GM23248 (cell line): ENCODE measurements at regions not wholly inside any gene's neighbourhood (a gene's known extent, or its start where the extent isn't known, plus 50 kb on each side); places are given as distances from the start of the nearest gene placed in this dataset.

Experiments used
- DNase-seq: peaks from one replicate; pipeline ENCODE4 v3.0.0-alpha.2; 2015
- H2AFZ ChIP-seq: fragments of 200-600 bp; sonication (generic); 2 replicates; pipeline ENCODE4 v1.6.1; 2016; ENCODE audit warnings: antibody characterized with exemption
- H3F3A ChIP-seq: fragments of 200-600 bp; sonication (generic); 2 replicates; pipeline ENCODE4 v1.6.1; 2016; ENCODE audit warnings: mild to moderate bottlenecking, antibody characterized with exemption, mixed run types; ENCODE audit not compliant: insufficient read depth
- H3K27ac ChIP-seq: fragments of 200-600 bp; sonication (generic); 2 replicates; pipeline ENCODE4 v1.5.1; 2016; ENCODE audit warnings: mild to moderate bottlenecking
- H3K27me3 ChIP-seq: fragments of 200-600 bp; sonication (generic); replicated peaks from 2 replicates; pipeline ENCODE4 v1.6.1; 2016; ENCODE audit warnings: mild to moderate bottlenecking; ENCODE audit not compliant: insufficient read depth
- H3K36me3 ChIP-seq: fragments of 200-600 bp; sonication (generic); 2 replicates; pipeline ENCODE4 v1.6.1; 2016; ENCODE audit warnings: low read depth, mild to moderate bottlenecking
- H3K4me1 ChIP-seq: fragments of 200-600 bp; sonication (generic); 2 replicates; pipeline ENCODE4 v1.6.1; 2016; ENCODE audit warnings: mild to moderate bottlenecking; ENCODE audit not compliant: insufficient read depth
- H3K4me2 ChIP-seq: fragments of 200-600 bp; sonication (generic); one replicate; pipeline ENCODE4 v1.6.1; 2016; ENCODE audit warnings: mild to moderate bottlenecking; ENCODE audit not compliant: unreplicated experiment
- H3K4me3 ChIP-seq: fragments of 200-600 bp; sonication (generic); 2 replicates; pipeline ENCODE4 v1.5.1; 2016; ENCODE audit warnings: mild to moderate bottlenecking
- H3K79me2 ChIP-seq: fragments of 200-600 bp; sonication (generic); 2 replicates; pipeline ENCODE4 v1.6.1; 2016; ENCODE audit warnings: mild to moderate bottlenecking; ENCODE audit not compliant: insufficient read depth
- H3K9ac ChIP-seq: fragments of 200-600 bp; sonication (generic); 2 replicates; pipeline ENCODE4 v1.6.1; 2016; ENCODE audit warnings: mild to moderate bottlenecking
- H3K9me2 ChIP-seq: fragments of 200-600 bp; sonication (generic); 2 replicates; pipeline ENCODE4 v1.6.1; 2016; ENCODE audit warnings: mixed run types, mild to moderate bottlenecking, moderate library complexity; ENCODE audit not compliant: insufficient read depth
- H3K9me3 ChIP-seq: fragments of 200-600 bp; sonication (generic); one replicate; pipeline ENCODE4 v1.6.1; 2017; ENCODE audit warnings: low read depth
- H4K20me1 ChIP-seq: fragments of 200-600 bp; sonication (generic); 2 replicates; pipeline ENCODE4 v1.6.0; 2016; ENCODE audit not compliant: insufficient read depth
- EZH2 ChIP-seq: fragments of 200-600 bp; sonication (generic); IDR thresholded peaks from 2 replicates; pipeline ENCODE4 v1.6.1; 2018; ENCODE audit warnings: antibody characterized with exemption, mild to moderate bottlenecking; ENCODE audit not compliant: insufficient read depth, poor library complexity, severe bottlenecking
- EZH2phosphoT487 ChIP-seq: fragments of 200-600 bp; sonication (generic); IDR thresholded peaks from 2 replicates; pipeline ENCODE4 v1.6.1; 2018; ENCODE audit warnings: antibody characterized with exemption, moderate library complexity, mild to moderate bottlenecking, low read depth; ENCODE audit not compliant: insufficient read depth
- WGBS, 2 experiments: methylation state at CpG; one replicate each; pipeline ENCODE4 v1.1.6; 2015 to 2017; ENCODE audit warnings: low lambda C conversion rate in 2 of 2, low coverage in 1 of 2; ENCODE audit errors: missing lambda C conversion rate in 2 of 2; 5-methylcytosine and 5-hydroxymethylcytosine counted together
- in situ Hi-C: fragments of 300-500 bp; cut with MboI; formaldehyde crosslinking; loops from 2 replicates; pipeline ENCODE4 v1.15.0; 2020

- H3K27me3 ChIP-seq = 0 out of 2 replicates have a peak, but pooled peaks cover 10% of the 10 kb centered on the region
- TF ChIP-seq EZH2phosphoT487 (no peak), EZH2 (no peak)
Observed at GRCh38 chr2:239789711-239790110, 235.4 kb downstream of the NDUFA10 start.

GRCh38 chr2:239788576-239789098, 236.5 kb downstream of the NDUFA10 start:
- no peak overlapping the region for H3K9ac ChIP-seq
- no peak overlapping the region for H3K4me3 ChIP-seq
- H3K36me3 ChIP-seq = no peaks in the 10 kb centered on the region
- no peak for TF ChIP-seq EZH2
- no peak for TF ChIP-seq EZH2phosphoT487
- H3K4me1 ChIP-seq = no peaks in the 10 kb centered on the region
- in situ Hi-C loops = no loop called here
- 53 to 60% methylated on average over 6 of the region's 6 CpGs for WGBS, 2 experiments
- no peak overlapping the region for H3K27ac ChIP-seq
- H4K20me1 ChIP-seq = no peaks in the 10 kb centered on the region
- no peaks in the 10 kb centered on the region for H3K9me3 ChIP-seq
- H3K27me3 ChIP-seq = 0 out of 2 replicates have a peak, but pooled peaks cover 10% of the 10 kb centered on the region
- no peak overlapping the region for H3K4me2 ChIP-seq
- no peak for DNase-seq
- no peaks in the 10 kb centered on the region for H3K79me2 ChIP-seq
- H2AFZ ChIP-seq = no peak overlapping the region
- no peaks in the 10 kb centered on the region for H3F3A ChIP-seq
- no peaks in the 10 kb centered on the region for H3K9me2 ChIP-seq

More at GRCh38 chr2:239789711-239790110, 235.4 kb downstream of the NDUFA10 start:
- no peaks in the 10 kb centered on the region for H3K9me2 ChIP-seq
- no peak overlapping the region for H3K4me3 ChIP-seq
- in situ Hi-C loops = no loop called here
- no peaks in the 10 kb centered on the region for H3F3A ChIP-seq
- no peaks in the 10 kb centered on the region for H3K36me3 ChIP-seq
- DNase-seq = no peak
- no peaks in the 10 kb centered on the region for H3K79me2 ChIP-seq
- no peak overlapping the region for H3K27ac ChIP-seq
- no peak overlapping the region for H2AFZ ChIP-seq
- WGBS, 2 experiments = 48 to 49% methylated on average over 8 of the region's 8 CpGs
- H3K4me1 ChIP-seq = no peaks in the 10 kb centered on the region
- H3K9me3 ChIP-seq = no peaks in the 10 kb centered on the region
- H3K4me2 ChIP-seq = no peak overlapping the region
- no peak overlapping the region for H3K9ac ChIP-seq
- H4K20me1 ChIP-seq = no peaks in the 10 kb centered on the region

- Histone ChIP-seq H2AFZ (no peak overlapping the region), H3K9me3 (no peaks in the 10 kb centered on the region), H3K79me2 (no peaks in the 10 kb centered on the region), H3K9me2 (no peaks in the 10 kb centered on the region), H3K9ac (no peak overlapping the region), H3K4me2 (no peak overlapping the region), H3K4me3 (no peak overlapping the region), H3K27me3 (0 out of 2 replicates have a peak, but pooled peaks cover 10% of the 10 kb centered on the region), H4K20me1 (no peaks in the 10 kb centered on the region), H3K27ac (no peak overlapping the region), H3K4me1 (no peaks in the 10 kb centered on the region), H3F3A (no peaks in the 10 kb centered on the region), H3K36me3 (no peaks in the 10 kb centered on the region)
- in situ Hi-C loops = no loop called here
- no peak for DNase-seq
- 33 to 35% methylated on average over 6 of the region's 6 CpGs for WGBS, 2 experiments
- no peak for TF ChIP-seq EZH2
- no peak for TF ChIP-seq EZH2phosphoT487
Observed at GRCh38 chr2:239787538-239788050, 237.5 kb downstream of the NDUFA10 start.

- in situ Hi-C loops = no loop called here
- Histone ChIP-seq H3K27me3 (0 out of 2 replicates have a peak, but pooled peaks cover 15% of the 10 kb centered on the region), H3K9ac (no peak overlapping the region), H3K4me2 (no peak overlapping the region), H3K9me3 (no peaks in the 10 kb centered on the region), H3F3A (no peaks in the 10 kb centered on the region), H3K4me1 (no peaks in the 10 kb centered on the region), H3K36me3 (no peaks in the 10 kb centered on the region), H3K79me2 (no peaks in the 10 kb centered on the region), H4K20me1 (no peaks in the 10 kb centered on the region), H3K4me3 (no peak overlapping the region), H3K27ac (no peak overlapping the region), H3K9me2 (no peaks in the 10 kb centered on the region), H2AFZ (no peak overlapping the region)
- DNase-seq = no peak
- TF ChIP-seq EZH2phosphoT487 = no peak
- no peak for TF ChIP-seq EZH2
- 17 to 18% methylated on average over 2 of the region's 2 CpGs for WGBS, 2 experiments
Observed at GRCh38 chr2:239786791-239787190, 238.4 kb downstream of the NDUFA10 start.
